HAP-1 (cell line): ENCODE measurements at regions not wholly inside any gene's neighbourhood (a gene's known extent, or its start where the extent isn't known, plus 50 kb on each side); places are given as distances from the start of the nearest gene placed in this dataset.
A peak's percentile ranks its signal among the peaks of the same experiment; 100 is the strongest.
"Not testable (repeated sequence)": the region's sequence is repeated elsewhere in the genome, so short reads cannot be mapped to it uniquely, and the experiment has no call there.

ENCODE experiments used
- DNase-seq, 2 experiments: peaks; one replicate each; pipeline ENCODE4 v3.0.0-alpha.2; 2016 to 2020; ENCODE audit warnings: low spot score in 2 of 2
- H3K27me3 ChIP-seq: fragments of 250-450 bp; sonication (Bioruptor Pico); 2 replicates; pipeline ENCODE4 v1.5.1; 2020; ENCODE audit warnings: low read depth, mild to moderate bottlenecking, moderate library complexity
- H3K36me3 ChIP-seq: fragments of 250-450 bp; sonication (Bioruptor Pico); replicated peaks from 2 replicates; pipeline ENCODE4 v1.5.1; 2020; ENCODE audit warnings: mild to moderate bottlenecking
- H3K4me1 ChIP-seq: fragments of 250-450 bp; sonication (Bioruptor Pico); 2 replicates; pipeline ENCODE4 v1.5.1; 2020; ENCODE audit warnings: mild to moderate bottlenecking
- H3K4me3 ChIP-seq: fragments of 250-450 bp; sonication (Bioruptor Pico); 2 replicates; pipeline ENCODE4 v1.5.1; 2020; ENCODE audit warnings: mild to moderate bottlenecking, moderate library complexity
- H3K9me3 ChIP-seq: fragments of 250-450 bp; sonication (Bioruptor Pico); 2 replicates; pipeline ENCODE4 v1.5.1; 2020; ENCODE audit warnings: mild to moderate bottlenecking, moderate library complexity
- in situ Hi-C: fragments of 300-500 bp; cut with MboI; formaldehyde crosslinking; loops from 3 replicates; pipeline ENCODE4 v1.14.3; 2020; ENCODE audit warnings: low sequenced_read_pairs, inconsistent platforms, mixed read lengths

GRCh38 chr15:69879963-69880362, 217.8 kb downstream of the TLE3 start:
- H3K27me3 ChIP-seq, H3K9me3 ChIP-seq, H3K4me3 ChIP-seq, in situ Hi-C loops, H3K36me3 ChIP-seq, DNase-seq: not testable (repeated sequence)
- H3K4me1 ChIP-seq = peaks cover 17% of the 10 kb centered on the region

GRCh38 chr15:69880571-69881301, 217.0 kb downstream of the TLE3 start:
- H3K4me1 ChIP-seq = peaks cover 23% of the 10 kb centered on the region

GRCh38 chr15:69881302-69881670, 216.4 kb downstream of the TLE3 start:
- H3K27me3 ChIP-seq = no peaks in the 10 kb centered on the region
- H3K4me3 ChIP-seq = no peak overlapping the region
- DNase-seq = no peak
- in situ Hi-C loops = no loop called here
- peaks cover 29% of the 10 kb centered on the region for H3K4me1 ChIP-seq
- H3K9me3 ChIP-seq = no peaks in the 10 kb centered on the region
- no peaks in the 10 kb centered on the region for H3K36me3 ChIP-seq

More at GRCh38 chr15:69880571-69881301, 217.0 kb downstream of the TLE3 start:
- no peak for DNase-seq
- H3K4me3 ChIP-seq = no peak overlapping the region
- no peaks in the 10 kb centered on the region for H3K9me3 ChIP-seq
- no peaks in the 10 kb centered on the region for H3K36me3 ChIP-seq
- in situ Hi-C loops = no loop called here
- no peaks in the 10 kb centered on the region for H3K27me3 ChIP-seq

- Histone ChIP-seq H3K27me3 (no peaks in the 10 kb centered on the region), H3K4me3 (no peak overlapping the region), H3K4me1 (peaks cover 29% of the 10 kb centered on the region), H3K36me3 (no peaks in the 10 kb centered on the region), H3K9me3 (no peaks in the 10 kb centered on the region)
- DNase-seq = no peak
- in situ Hi-C loops = no loop called here
These were observed 216.0 kb downstream of the TLE3 start for GRCh38 chr15:69881766-69882165.

GRCh38 chr15:69883306-69883705, 214.4 kb downstream of the TLE3 start:
- peak; percentile 64 to 84 for DNase-seq
- no peak overlapping the region for H3K4me3 ChIP-seq
- H3K27me3 ChIP-seq = no peaks in the 10 kb centered on the region
- H3K36me3 ChIP-seq = no peaks in the 10 kb centered on the region
- in situ Hi-C loops = no loop called here
- peaks cover 29% of the 10 kb centered on the region for H3K4me1 ChIP-seq
- H3K9me3 ChIP-seq = no peaks in the 10 kb centered on the region

- Histone ChIP-seq H3K4me3 (no peak overlapping the region), H3K4me1 (peaks cover 29% of the 10 kb centered on the region), H3K27me3 (no peaks in the 10 kb centered on the region), H3K36me3 (no peaks in the 10 kb centered on the region), H3K9me3 (no peaks in the 10 kb centered on the region; the same call in 1 of the 2 replicates)
- in situ Hi-C loops = no loop called here
- peak; percentile 96 to 99 for DNase-seq
These were observed 212.4 kb downstream of the TLE3 start for GRCh38 chr15:69885173-69885955.

GRCh38 chr15:69887009-69887408, 210.7 kb downstream of the TLE3 start:
- Histone ChIP-seq H3K9me3 (peaks cover 7% of the 10 kb centered on the region; the same call in 1 of the 2 replicates), H3K27me3 (no peaks in the 10 kb centered on the region; the same call in 1 of the 2 replicates), H3K36me3 (no peaks in the 10 kb centered on the region), H3K4me1 (peaks cover 29% of the 10 kb centered on the region), H3K4me3 (no peak overlapping the region)
- in situ Hi-C loops = no loop called here
- DNase-seq = no peak

GRCh38 chr15:69887553-69887952, 210.2 kb downstream of the TLE3 start:
- H3K9me3 ChIP-seq = peaks cover 7% of the 10 kb centered on the region; the same call in 1 of the 2 replicates
- no peaks in the 10 kb centered on the region for H3K36me3 ChIP-seq
- H3K27me3 ChIP-seq = no peaks in the 10 kb centered on the region; the same call in 1 of the 2 replicates
- in situ Hi-C loops = no loop called here
- no peak overlapping the region for H3K4me3 ChIP-seq
- peaks cover 29% of the 10 kb centered on the region for H3K4me1 ChIP-seq
- no peak for DNase-seq

GRCh38 chr15:69888406-69888805, 209.3 kb downstream of the TLE3 start:
- Histone ChIP-seq H3K9me3 (peaks cover 7% of the 10 kb centered on the region; the same call in 1 of the 2 replicates), H3K36me3 (no peaks in the 10 kb centered on the region), H3K4me3 (no peak overlapping the region), H3K4me1 (peaks cover 24% of the 10 kb centered on the region), H3K27me3 (no peaks in the 10 kb centered on the region; the same call in 1 of the 2 replicates)
- DNase-seq = no peak
- in situ Hi-C loops = no loop called here

- Histone ChIP-seq H3K27me3 (peaks cover 7% of the 10 kb centered on the region), H3K9me3 (peaks cover 7% of the 10 kb centered on the region; the same call in 1 of the 2 replicates), H3K36me3 (no peaks in the 10 kb centered on the region), H3K4me3 (no peak overlapping the region), H3K4me1 (peaks cover 2% of the 10 kb centered on the region)
- in situ Hi-C loops = no loop called here
- no peak for DNase-seq
These were observed 206.6 kb downstream of the TLE3 start for GRCh38 chr15:69891070-69891536.

- DNase-seq = no peak
- Histone ChIP-seq H3K4me3 (no peak overlapping the region), H3K36me3 (no peaks in the 10 kb centered on the region), H3K4me1 (no peaks in the 10 kb centered on the region), H3K9me3 (peaks cover 7% of the 10 kb centered on the region; the same call in 1 of the 2 replicates), H3K27me3 (peaks cover 11% of the 10 kb centered on the region)
- in situ Hi-C loops = no loop called here
These were observed 206.1 kb downstream of the TLE3 start for GRCh38 chr15:69891606-69892005.

- Histone ChIP-seq H3K4me1 (no peaks in the 10 kb centered on the region), H3K9me3 (peaks cover 7% of the 10 kb centered on the region; the same call in 1 of the 2 replicates), H3K4me3 (no peak overlapping the region), H3K27me3 (peaks cover 16% of the 10 kb centered on the region), H3K36me3 (no peaks in the 10 kb centered on the region)
- in situ Hi-C loops = no loop called here
- no peak for DNase-seq
These were observed 205.4 kb downstream of the TLE3 start for GRCh38 chr15:69892351-69892750.

- Histone ChIP-seq H3K9me3 (peaks cover 7% of the 10 kb centered on the region; the same call in 1 of the 2 replicates), H3K36me3 (no peaks in the 10 kb centered on the region), H3K4me1 (no peaks in the 10 kb centered on the region), H3K27me3 (peaks cover 19% of the 10 kb centered on the region), H3K4me3 (no peak overlapping the region)
- in situ Hi-C loops = no loop called here
- DNase-seq = no peak
These were observed 204.6 kb downstream of the TLE3 start for GRCh38 chr15:69893086-69893485.

- Histone ChIP-seq H3K27me3 (peaks cover 21% of the 10 kb centered on the region), H3K36me3 (no peaks in the 10 kb centered on the region), H3K4me1 (no peaks in the 10 kb centered on the region), H3K9me3 (peaks cover 7% of the 10 kb centered on the region; the same call in 1 of the 2 replicates), H3K4me3 (no peak overlapping the region)
- DNase-seq = peak in 1 of 2 experiments; percentile 51
- in situ Hi-C loops = no loop called here
These were observed 203.9 kb downstream of the TLE3 start for GRCh38 chr15:69893863-69894262.
